Left ventricle myocardium inferior (tissue), 1 donor: ENCODE measurements at regions not wholly inside any gene's neighbourhood (a gene's known extent, or its start where the extent isn't known, plus 50 kb on each side); places are given as distances from the start of the nearest gene placed in this dataset.

ENCODE experiments used
- DNase-seq: peaks from one replicate; pipeline ENCODE4 v3.0.0-alpha.2; 2020
- H3K27ac ChIP-seq: fragments of 200-600 bp; replicated peaks from 2 replicates; pipeline ENCODE4 v1.8.0; 2021
- H3K27me3 ChIP-seq: fragments of 200-600 bp; 2 replicates; pipeline ENCODE4 v1.8.0; 2021; ENCODE audit warnings: low read depth
- H3K36me3 ChIP-seq: fragments of 200-600 bp; 2 replicates; pipeline ENCODE4 v1.8.0; 2021
- H3K4me1 ChIP-seq: fragments of 200-600 bp; 2 replicates; pipeline ENCODE4 v1.8.0; 2021
- H3K4me3 ChIP-seq: fragments of 200-600 bp; 2 replicates; pipeline ENCODE4 v1.8.0; 2021; ENCODE audit warnings: mild to moderate bottlenecking, moderate library complexity
- H3K9me3 ChIP-seq: fragments of 200-600 bp; replicated peaks from 2 replicates; pipeline ENCODE4 v1.8.0; 2021
- CTCF ChIP-seq: fragments of 200-600 bp; IDR thresholded peaks from 2 replicates; pipeline ENCODE4 v1.8.0; 2021; ENCODE audit warnings: antibody characterized with exemption, mild to moderate bottlenecking, borderline replicate concordance
- intact Hi-C: fragments of 100-400 bp; cut with micrococcal nuclease; formaldehyde crosslinking; loops from one replicate; pipeline ENCODE4 v1.11.0; 2022
- donor health status: DM: no; HTN: yes; CAD: no; lungs with severe emphysema.

- no peak for DNase-seq
- no peaks in the 10 kb centered on the region for H3K36me3 ChIP-seq
- TF ChIP-seq CTCF: no peak
- no peaks in the 10 kb centered on the region for H3K4me1 ChIP-seq
- H3K9me3 ChIP-seq: no peaks in the 10 kb centered on the region
- H3K27me3 ChIP-seq: no peaks in the 10 kb centered on the region
- H3K27ac ChIP-seq: no peak overlapping the region
- intact Hi-C loops: no loop called here
- H3K4me3 ChIP-seq: no peak overlapping the region
These were observed 565.7 kb downstream of the PRDM9 start for GRCh38 chr5:24073107-24073506.

GRCh38 chr5:24080046-24080445 lies 564.7 kb downstream of the CDH10 start:
- intact Hi-C loops: no loop called here
- no peak for TF ChIP-seq CTCF
- DNase-seq: no peak

GRCh38 chr5:24094081-24094679 lies 550.6 kb downstream of the CDH10 start:
- TF ChIP-seq CTCF: no peak
- no peak for DNase-seq
- peaks cover 7% of the 10 kb centered on the region for H3K9me3 ChIP-seq
- no peak overlapping the region for H3K4me3 ChIP-seq
- H3K27ac ChIP-seq: no peak overlapping the region
- intact Hi-C loops: no loop called here
- H3K36me3 ChIP-seq: no peaks in the 10 kb centered on the region
- no peaks in the 10 kb centered on the region for H3K27me3 ChIP-seq
- no peaks in the 10 kb centered on the region for H3K4me1 ChIP-seq

More at GRCh38 chr5:24080046-24080445, 564.7 kb downstream of the CDH10 start:
- no peaks in the 10 kb centered on the region for H3K4me1 ChIP-seq
- no peaks in the 10 kb centered on the region for H3K36me3 ChIP-seq
- no peak overlapping the region for H3K27ac ChIP-seq
- no peaks in the 10 kb centered on the region for H3K27me3 ChIP-seq
- no peaks in the 10 kb centered on the region for H3K9me3 ChIP-seq
- no peak overlapping the region for H3K4me3 ChIP-seq

GRCh38 chr5:24102010-24102409 lies 542.8 kb downstream of the CDH10 start:
- Histone ChIP-seq H3K9me3 (no peaks in the 10 kb centered on the region), H3K4me3 (no peak overlapping the region), H3K27me3 (no peaks in the 10 kb centered on the region), H3K36me3 (no peaks in the 10 kb centered on the region), H3K4me1 (no peaks in the 10 kb centered on the region), H3K27ac (no peak overlapping the region)
- no peak for TF ChIP-seq CTCF
- no peak for DNase-seq
- intact Hi-C loops: no loop called here

- no peak for TF ChIP-seq CTCF
- Histone ChIP-seq H3K4me1 (no peaks in the 10 kb centered on the region), H3K27ac (no peak overlapping the region), H3K36me3 (no peaks in the 10 kb centered on the region), H3K9me3 (no peaks in the 10 kb centered on the region), H3K4me3 (no peak overlapping the region), H3K27me3 (no peaks in the 10 kb centered on the region)
- intact Hi-C loops: no loop called here
- no peak for DNase-seq
These were observed 541.2 kb downstream of the CDH10 start for GRCh38 chr5:24103451-24104023.
